Lung (tissue), 11 donors: ENCODE measurements at regions not wholly inside any gene's neighbourhood (a gene's known extent, or its start where the extent isn't known, plus 50 kb on each side); places are given as distances from the start of the nearest gene placed in this dataset.

Experiments
- ATAC-seq: fragments of 200-7000 bp; cut with Tn5 transposase; one replicate; pipeline ENCODE4 v1.9.1; 2020; ENCODE audit warnings: moderate number of reproducible peaks; ENCODE audit not compliant: insufficient read depth, low FRiP score
- DNase-seq, 3 donors: peaks; one replicate each; pipeline ENCODE4 v3.0.0-alpha.2; 2013 to 2017
- H3K27ac ChIP-seq, 2 donors: one replicate each; pipeline ENCODE4 v1.5.1; 2013; ENCODE audit warnings: mild to moderate bottlenecking in 2 of 2, moderate library complexity in 2 of 2, control low read depth in 1 of 2, inconsistent platforms in 1 of 2, low read depth in 1 of 2, low read length in 1 of 2
- H3K27me3 ChIP-seq, 3 donors: one replicate each; pipeline ENCODE4 v1.5.1; 2013; ENCODE audit warnings: low read length in 2 of 3; ENCODE audit not compliant: control insufficient read depth in 3 of 3, insufficient read depth in 3 of 3
- H3K36me3 ChIP-seq, 4 donors: one replicate each; pipeline ENCODE4 v1.5.1; 2013; ENCODE audit warnings: low read length in 4 of 4, mild to moderate bottlenecking in 1 of 4, moderate library complexity in 1 of 4; ENCODE audit not compliant: control insufficient read depth in 4 of 4, insufficient read depth in 4 of 4
- H3K4me1 ChIP-seq, 5 donors: one replicate each; pipeline ENCODE4 v1.5.1; 2013; ENCODE audit warnings: low read length in 5 of 5, mild to moderate bottlenecking in 2 of 5, moderate library complexity in 1 of 5; ENCODE audit not compliant: control insufficient read depth in 5 of 5, insufficient read depth in 5 of 5
- H3K4me3 ChIP-seq: one replicate; pipeline ENCODE4 v1.5.1; 2013; ENCODE audit warnings: mild to moderate bottlenecking, control low read depth, moderate library complexity
- H3K9ac ChIP-seq, 2 donors: one replicate each; pipeline ENCODE4 v1.5.1; 2013; ENCODE audit warnings: low read length in 2 of 2, control low read depth in 1 of 2; ENCODE audit not compliant: insufficient read depth in 1 of 2
- H3K9me3 ChIP-seq, 4 donors: one replicate each; pipeline ENCODE4 v1.5.1; 2013; ENCODE audit warnings: low read length in 3 of 4, mild to moderate bottlenecking in 1 of 4, moderate library complexity in 1 of 4; ENCODE audit not compliant: control insufficient read depth in 4 of 4, insufficient read depth in 3 of 4
- WGBS, 2 donors: extraction: QIAGEN DNeasy Blood & Tissue Kit; methylation state at CpG; one replicate each; pipeline ENCODE4 v1.1.7; 2013; 5-methylcytosine and 5-hydroxymethylcytosine counted together
- TF ChIP-seq, protein P1 (sequence below): IDR thresholded peaks from 2 replicates; pipeline ENCODE4 v1.5.1; 2012; ENCODE audit warnings: mild to moderate bottlenecking; ENCODE audit errors: control extremely low read depth, extremely low read depth
- donor health status: control.
- donor health status: control.
- donor health status: Bipolar disorder and iron deficiency.
- donor health status: healthy.
- donor health status: DM: yes; HTN: yes; CAD: no.

DNA sequence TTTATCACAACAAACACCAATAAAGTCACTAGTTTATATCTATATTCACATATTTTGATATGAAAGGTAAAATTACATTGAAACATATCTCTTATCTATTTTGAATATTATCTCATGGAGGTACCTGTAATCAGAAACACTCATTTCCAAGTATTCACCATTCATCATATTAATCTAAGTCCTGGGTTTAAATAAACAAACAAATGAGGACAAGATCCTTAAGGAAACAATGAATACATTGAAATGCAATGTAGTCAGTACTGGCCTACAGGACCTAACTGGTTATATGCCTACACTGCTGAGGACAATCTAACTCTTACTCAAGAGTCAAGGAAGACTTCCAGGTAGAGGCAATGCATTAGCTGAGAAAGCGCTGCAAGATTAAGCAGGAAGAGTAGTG is 1411.9 kb upstream of the RAG2 start:
- TF ChIP-seq, protein P1, sequence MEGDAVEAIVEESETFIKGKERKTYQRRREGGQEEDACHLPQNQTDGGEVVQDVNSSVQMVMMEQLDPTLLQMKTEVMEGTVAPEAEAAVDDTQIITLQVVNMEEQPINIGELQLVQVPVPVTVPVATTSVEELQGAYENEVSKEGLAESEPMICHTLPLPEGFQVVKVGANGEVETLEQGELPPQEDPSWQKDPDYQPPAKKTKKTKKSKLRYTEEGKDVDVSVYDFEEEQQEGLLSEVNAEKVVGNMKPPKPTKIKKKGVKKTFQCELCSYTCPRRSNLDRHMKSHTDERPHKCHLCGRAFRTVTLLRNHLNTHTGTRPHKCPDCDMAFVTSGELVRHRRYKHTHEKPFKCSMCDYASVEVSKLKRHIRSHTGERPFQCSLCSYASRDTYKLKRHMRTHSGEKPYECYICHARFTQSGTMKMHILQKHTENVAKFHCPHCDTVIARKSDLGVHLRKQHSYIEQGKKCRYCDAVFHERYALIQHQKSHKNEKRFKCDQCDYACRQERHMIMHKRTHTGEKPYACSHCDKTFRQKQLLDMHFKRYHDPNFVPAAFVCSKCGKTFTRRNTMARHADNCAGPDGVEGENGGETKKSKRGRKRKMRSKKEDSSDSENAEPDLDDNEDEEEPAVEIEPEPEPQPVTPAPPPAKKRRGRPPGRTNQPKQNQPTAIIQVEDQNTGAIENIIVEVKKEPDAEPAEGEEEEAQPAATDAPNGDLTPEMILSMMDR, result no peak
- Histone ChIP-seq H3K36me3 (no peaks in the 10 kb centered on the region), H3K4me1 (peaks cover 0 to 2% (median 0%) of the 10 kb centered on the region in 5 donors), H3K9me3 (peaks cover 0 to 4% (median 0%) of the 10 kb centered on the region in 4 donors), H3K27ac (no peak overlapping the region), H3K27me3 (no peaks in the 10 kb centered on the region), H3K4me3 (no peak overlapping the region), H3K9ac (no peak overlapping the region)
- ATAC-seq, result no peak
- 98 to 100% methylated on average over 1 of the region's 1 CpG for WGBS, 2 donors
- no peak for DNase-seq

GRCh38 chr11:38006466-38006865 is 1408.4 kb upstream of the RAG2 start:
- Histone ChIP-seq H3K36me3 (no peaks in the 10 kb centered on the region), H3K4me1 (peaks cover 0 to 2% (median 0%) of the 10 kb centered on the region in 5 donors), H3K9ac (no peak overlapping the region), H3K4me3 (no peak overlapping the region), H3K9me3 (peaks cover 0 to 4% (median 0%) of the 10 kb centered on the region in 4 donors), H3K27ac (no peak overlapping the region), H3K27me3 (no peaks in the 10 kb centered on the region)
- DNase-seq, result no peak
- TF ChIP-seq, protein P1, result no peak
- no peak for ATAC-seq

DNA sequence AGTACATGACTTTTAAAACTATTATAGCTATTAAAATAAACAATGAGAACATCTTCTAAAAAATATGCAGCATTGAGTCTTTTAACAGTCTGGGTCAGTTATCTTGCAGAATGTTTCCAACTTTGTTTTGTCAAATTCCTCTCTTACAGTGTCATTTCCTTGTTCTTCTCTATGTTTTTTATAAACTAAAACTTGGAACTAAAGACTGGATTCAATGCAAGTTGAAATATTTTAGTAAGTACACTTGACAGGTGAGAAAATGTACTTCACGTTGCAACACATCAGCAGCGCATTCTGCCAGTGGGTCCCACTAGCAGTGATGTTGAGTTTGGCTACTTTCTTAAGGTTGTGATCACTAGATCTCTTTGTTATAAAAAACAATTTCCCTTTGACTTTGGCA is 1407.6 kb upstream of the RAG2 start:
- Histone ChIP-seq H3K27me3 (no peaks in the 10 kb centered on the region), H3K4me1 (peaks cover 0 to 2% (median 0%) of the 10 kb centered on the region in 5 donors), H3K9ac (no peak overlapping the region), H3K36me3 (no peaks in the 10 kb centered on the region), H3K27ac (no peak overlapping the region), H3K9me3 (peaks cover 0 to 4% (median 0%) of the 10 kb centered on the region in 4 donors), H3K4me3 (no peak overlapping the region)
- WGBS, 2 donors, result 47 to 68% methylated on average over 2 of the region's 2 CpGs
- ATAC-seq, result no peak
- TF ChIP-seq, protein P1, result no peak
- DNase-seq, result peak in 2 of 3 donors; percentile 16 to 55

GRCh38 chr11:37999171-37999570 is 1401.1 kb upstream of the RAG2 start:
- no peaks in the 10 kb centered on the region for H3K27me3 ChIP-seq
- ATAC-seq, result no peak
- H3K9ac ChIP-seq, result no peak overlapping the region
- no peaks in the 10 kb centered on the region for H3K4me1 ChIP-seq
- 82 to 86% methylated on average over 3 of the region's 3 CpGs for WGBS, 2 donors
- TF ChIP-seq, protein P1, result no peak
- H3K4me3 ChIP-seq, result no peak overlapping the region
- no peak overlapping the region for H3K27ac ChIP-seq
- no peaks in the 10 kb centered on the region for H3K36me3 ChIP-seq
- H3K9me3 ChIP-seq, result peaks cover 0 to 3% (median 0%) of the 10 kb centered on the region in 4 donors
- DNase-seq, result no peak
